ENCODE measurements at regions not wholly inside any gene's neighbourhood (a gene's known extent, or its start where the extent isn't known, plus 50 kb on each side); places are given as distances from the start of the nearest gene placed in this dataset.
"Not testable (repeated sequence)": the region's sequence is repeated elsewhere in the genome, so short reads cannot be mapped to it uniquely, and the experiment has no call there.

GRCh38 chr16:8113843-8114242 lies 476.5 kb downstream of the TMEM114 start:
- DNase-seq (ENCODE audit: low spot score), result no peak

- no peak for DNase-seq (ENCODE audit: low spot score)
These were observed 479.5 kb downstream of the TMEM114 start for GRCh38 chr16:8110572-8111514.

- no peak for DNase-seq (ENCODE audit: low spot score)
These were observed 480.6 kb downstream of the TMEM114 start for GRCh38 chr16:8109510-8110369.

- DNase-seq (ENCODE audit: low spot score), result no peak
These were observed 481.3 kb downstream of the TMEM114 start for GRCh38 chr16:8108991-8109509.

GRCh38 chr16:8107296-8107695 lies 483.0 kb downstream of the TMEM114 start:
- no peak for DNase-seq (ENCODE audit: low spot score)

GRCh38 chr16:8103649-8104289 lies 486.5 kb downstream of the TMEM114 start:
- no peak for DNase-seq (ENCODE audit: low spot score)

- no peak for DNase-seq (ENCODE audit: low spot score)
These were observed 490.7 kb downstream of the TMEM114 start for GRCh38 chr16:8099586-8099985.

GRCh38 chr16:8098947-8099512 lies 491.3 kb downstream of the TMEM114 start:
- DNase-seq (ENCODE audit: low spot score), result no peak

- no peak for DNase-seq (ENCODE audit: low spot score)
These were observed 494.1 kb downstream of the TMEM114 start for GRCh38 chr16:8096211-8096610.

GRCh38 chr16:8094696-8095095 lies 495.6 kb downstream of the TMEM114 start:
- DNase-seq (ENCODE audit: low spot score), result no peak

GRCh38 chr16:8088820-8089338 lies 501.4 kb downstream of the TMEM114 start:
- no peak for DNase-seq (ENCODE audit: low spot score)

- no peak for DNase-seq (ENCODE audit: low spot score)
These were observed 502.6 kb downstream of the TMEM114 start for GRCh38 chr16:8087597-8088289.

GRCh38 chr16:8087146-8087545 lies 503.2 kb downstream of the TMEM114 start:
- DNase-seq (ENCODE audit: low spot score), result no peak

- DNase-seq (ENCODE audit: low spot score), result no peak
These were observed 505.4 kb downstream of the TMEM114 start for GRCh38 chr16:8084882-8085281.

- no peak for DNase-seq (ENCODE audit: low spot score)
These were observed 506.0 kb downstream of the TMEM114 start for GRCh38 chr16:8084302-8084701.

GRCh38 chr16:8083560-8083959 lies 506.8 kb downstream of the TMEM114 start:
- no peak for DNase-seq (ENCODE audit: low spot score)

GRCh38 chr16:8080817-8081216 lies 509.5 kb downstream of the TMEM114 start:
- no peak for DNase-seq (ENCODE audit: low spot score)

GRCh38 chr16:8075271-8075670 lies 515.0 kb downstream of the TMEM114 start:
- DNase-seq (ENCODE audit: low spot score), result no peak

GRCh38 chr16:8070506-8070905 lies 519.8 kb downstream of the TMEM114 start:
- DNase-seq (ENCODE audit: low spot score), result no peak

- not testable (repeated sequence) for DNase-seq (ENCODE audit: low spot score)
These were observed 522.1 kb downstream of the TMEM114 start for GRCh38 chr16:8068225-8068624.

GRCh38 chr16:8063159-8063558 lies 527.2 kb downstream of the TMEM114 start:
- DNase-seq (ENCODE audit: low spot score), result no peak

Measured in mucosa of gallbladder (tissue), 1 donor.